Adrenal gland (tissue), 9 donors: ENCODE measurements at regions not wholly inside any gene's neighbourhood (a gene's known extent, or its start where the extent isn't known, plus 50 kb on each side); places are given as distances from the start of the nearest gene placed in this dataset.

Source experiments
- DNase-seq, 7 donors: peaks; one replicate each; pipeline ENCODE4 v3.0.0-alpha.2; 2019 to 2020
- H3K27ac ChIP-seq, 5 donors: fragments of 200-600 bp; sonication (generic) in 4 of 5; 1 replicate in 3 of 5; 2 replicates in 2 of 5; pipeline versions ENCODE4 v1.5.1 to v1.8.0; 2016 to 2020; ENCODE audit warnings: mild to moderate bottlenecking in 1 of 5
- H3K27me3 ChIP-seq: fragments of 200-600 bp; 2 replicates; pipeline ENCODE4 v1.8.0; 2021
- H3K36me3 ChIP-seq, 2 donors: fragments of 200-600 bp; replicated peaks in 1 of 2; 1 replicate in 1 of 2; 2 replicates in 1 of 2; pipeline versions ENCODE4 v1.5.1 to v1.8.0; 2018 to 2022
- H3K4me1 ChIP-seq, 2 donors: fragments of 200-600 bp; replicated peaks in 1 of 2; 1 replicate in 1 of 2; 2 replicates in 1 of 2; pipeline versions ENCODE4 v1.5.1 to v1.8.0; 2018 to 2021
- H3K4me3 ChIP-seq, 4 donors: fragments of 200-600 bp; sonication (generic) in 3 of 4; one replicate each; pipeline ENCODE4 v1.5.1; 2016 to 2018
- H3K9me3 ChIP-seq, 3 donors: fragments of 200-600 bp; sonication (generic) in 1 of 3; replicated peaks in 1 of 3; 1 replicate in 2 of 3; 2 replicates in 1 of 3; pipeline versions ENCODE4 v1.5.1 to v1.8.0; 2016 to 2021
- POLR2A ChIP-seq, 2 donors: fragments of 450-650 bp; IDR thresholded peaks; one replicate each; pipeline ENCODE4 v1.6.1; 2017; ENCODE audit warnings: antibody characterized with exemption in 2 of 2, mild to moderate bottlenecking in 2 of 2, moderate library complexity in 1 of 2
- WGBS, 4 donors: extraction: QIAGEN DNeasy Blood & Tissue Kit in 2 of 4; methylation state at CpG; one replicate each; pipeline versions ENCODE4 v1.1.5 to v1.1.7; 2013 to 2017; 5-methylcytosine and 5-hydroxymethylcytosine counted together
- intact Hi-C, 2 donors: fragments of 100-400 bp; cut with DNase I; formaldehyde crosslinking; loops; one replicate each; pipeline versions ENCODE4 v1.14.1 to v1.15.0; 2022 to 2023
- TF ChIP-seq, protein P1 (sequence below), 6 experiments: fragments of 450-650 bp in 4 of 6; fragments of 200-600 bp in 2 of 6; sonication (generic) in 1 of 6; IDR thresholded peaks; 1 replicate in 5 of 6; 2 replicates in 1 of 6; pipeline versions ENCODE4 v1.5.1 to v1.8.0; 2016 to 2021; ENCODE audit warnings: antibody characterized with exemption in 6 of 6, mild to moderate bottlenecking in 2 of 6, moderate library complexity in 1 of 6
- donor health status: healthy with polysubstance abuse.
- donor health status: Bipolar disorder and iron deficiency.
- donor health status: DM: yes; HTN: yes; CAD: no.
- donor health status: DM: no; HTN: no; CAD: no.
- donor health status: DM: no; HTN: no; CAD: no.

GRCh38 chr4:4930677-4931076 is 71.2 kb downstream of the MSX1 start:
- 27 to 38% (median 31%) methylated on average over 3 of the region's 3 CpGs for WGBS, 4 donors
- no peaks in the 10 kb centered on the region for H3K9me3 ChIP-seq
- no peaks in the 10 kb centered on the region for H3K4me1 ChIP-seq
- intact Hi-C loops, result no loop called here
- no peaks in the 10 kb centered on the region for H3K27me3 ChIP-seq
- H3K4me3 ChIP-seq, result no peak overlapping the region
- no peak overlapping the region for H3K27ac ChIP-seq
- no peak for TF ChIP-seq POLR2A (IDR thresholded peaks at IDR 0.05)
- TF ChIP-seq, protein P1, sequence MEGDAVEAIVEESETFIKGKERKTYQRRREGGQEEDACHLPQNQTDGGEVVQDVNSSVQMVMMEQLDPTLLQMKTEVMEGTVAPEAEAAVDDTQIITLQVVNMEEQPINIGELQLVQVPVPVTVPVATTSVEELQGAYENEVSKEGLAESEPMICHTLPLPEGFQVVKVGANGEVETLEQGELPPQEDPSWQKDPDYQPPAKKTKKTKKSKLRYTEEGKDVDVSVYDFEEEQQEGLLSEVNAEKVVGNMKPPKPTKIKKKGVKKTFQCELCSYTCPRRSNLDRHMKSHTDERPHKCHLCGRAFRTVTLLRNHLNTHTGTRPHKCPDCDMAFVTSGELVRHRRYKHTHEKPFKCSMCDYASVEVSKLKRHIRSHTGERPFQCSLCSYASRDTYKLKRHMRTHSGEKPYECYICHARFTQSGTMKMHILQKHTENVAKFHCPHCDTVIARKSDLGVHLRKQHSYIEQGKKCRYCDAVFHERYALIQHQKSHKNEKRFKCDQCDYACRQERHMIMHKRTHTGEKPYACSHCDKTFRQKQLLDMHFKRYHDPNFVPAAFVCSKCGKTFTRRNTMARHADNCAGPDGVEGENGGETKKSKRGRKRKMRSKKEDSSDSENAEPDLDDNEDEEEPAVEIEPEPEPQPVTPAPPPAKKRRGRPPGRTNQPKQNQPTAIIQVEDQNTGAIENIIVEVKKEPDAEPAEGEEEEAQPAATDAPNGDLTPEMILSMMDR (IDR thresholded peaks at IDR 0.05), result no peak
- no peak for DNase-seq
- H3K36me3 ChIP-seq, result no peaks in the 10 kb centered on the region

DNA sequence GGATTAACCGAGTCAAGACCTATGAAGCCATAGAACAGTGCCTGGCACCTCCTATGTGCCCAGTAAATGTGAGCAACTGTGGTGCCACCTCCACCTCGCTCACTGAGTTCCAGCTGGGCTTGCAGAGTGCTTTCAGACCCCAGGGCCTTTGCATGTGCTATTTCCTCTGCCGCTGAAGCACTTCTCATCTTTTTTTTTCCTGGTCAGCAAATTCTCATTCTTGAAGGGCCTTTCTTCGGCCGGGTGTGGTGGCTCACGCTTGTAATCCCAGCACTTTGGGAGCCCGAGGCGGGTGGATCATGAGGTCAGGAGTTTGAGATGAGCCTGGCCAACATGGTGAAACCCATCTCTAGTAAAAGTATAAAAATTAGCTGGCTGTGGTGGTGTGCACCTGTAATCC is 76.5 kb downstream of the MSX1 start:
- Histone ChIP-seq H3K36me3 (no peaks in the 10 kb centered on the region), H3K27ac (no peak overlapping the region), H3K4me1 (no peaks in the 10 kb centered on the region), H3K27me3 (no peaks in the 10 kb centered on the region), H3K9me3 (no peaks in the 10 kb centered on the region), H3K4me3 (no peak overlapping the region)
- no peak for DNase-seq
- TF ChIP-seq POLR2A (IDR thresholded peaks at IDR 0.05), result no peak
- TF ChIP-seq, protein P1 (IDR thresholded peaks at IDR 0.05), result no peak
- WGBS, 4 donors, result 86 to 92% (median 89%) methylated on average over 8 of the region's 8 CpGs
- intact Hi-C loops, result no loop called here

DNA sequence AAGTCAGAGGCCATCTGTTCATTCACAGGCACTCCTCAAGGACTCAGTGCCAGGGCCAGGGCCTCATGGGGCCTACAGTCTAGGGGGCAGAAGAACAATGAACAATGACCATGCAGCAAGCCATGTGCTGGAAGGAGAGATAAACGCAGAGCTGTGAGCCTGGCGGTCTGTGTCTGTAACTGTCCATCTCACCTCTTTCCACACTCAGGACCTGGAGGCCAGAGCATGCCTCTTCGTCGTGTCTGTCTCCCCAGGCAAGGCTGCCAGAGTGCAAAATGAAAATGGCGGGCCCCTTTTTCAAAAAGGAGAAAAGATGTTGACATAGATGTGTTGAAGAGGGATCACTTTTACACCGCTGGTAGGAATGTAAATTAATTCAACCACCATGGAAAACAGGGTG is 78.5 kb downstream of the MSX1 start:
- 82 to 93% (median 87%) methylated on average over 6 of the region's 6 CpGs for WGBS, 4 donors
- Histone ChIP-seq H3K27ac (no peak overlapping the region), H3K4me1 (no peaks in the 10 kb centered on the region), H3K9me3 (no peaks in the 10 kb centered on the region), H3K4me3 (no peak overlapping the region), H3K27me3 (no peaks in the 10 kb centered on the region), H3K36me3 (no peaks in the 10 kb centered on the region)
- no peak for TF ChIP-seq POLR2A (IDR thresholded peaks at IDR 0.05)
- TF ChIP-seq, protein P1 (IDR thresholded peaks at IDR 0.05), result no peak
- DNase-seq, result no peak
- intact Hi-C loops, result no loop called here

DNA sequence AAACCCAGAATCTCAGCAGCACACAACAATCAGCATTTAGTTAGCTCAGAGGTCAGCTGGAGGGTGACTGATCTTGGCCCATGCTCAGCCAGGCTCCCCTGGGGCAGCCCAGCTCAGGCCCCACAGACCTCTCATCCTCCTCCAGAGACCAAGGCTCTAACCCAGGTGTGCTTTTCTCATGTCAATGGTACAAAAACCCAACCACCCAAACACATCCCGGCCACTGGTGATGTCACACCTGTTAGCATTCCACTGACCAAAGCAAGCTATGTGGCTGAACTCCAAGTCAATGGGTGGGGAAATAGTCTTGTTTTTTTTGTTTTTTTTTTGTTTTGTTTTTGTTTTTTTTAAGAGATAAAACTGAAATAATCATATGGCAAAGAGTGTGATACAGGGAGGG is 77.5 kb downstream of the CYTL1 start:
- H3K4me1 ChIP-seq, result no peaks in the 10 kb centered on the region
- 62 to 87% (median 77%) methylated on average over 1 of the region's 1 CpG for WGBS, 4 donors
- no peaks in the 10 kb centered on the region for H3K9me3 ChIP-seq
- intact Hi-C loops, result no loop called here
- no peaks in the 10 kb centered on the region for H3K27me3 ChIP-seq
- no peak overlapping the region for H3K27ac ChIP-seq
- TF ChIP-seq, protein P1 (IDR thresholded peaks at IDR 0.05), result no peak
- no peak for TF ChIP-seq POLR2A (IDR thresholded peaks at IDR 0.05)
- no peak overlapping the region for H3K4me3 ChIP-seq
- no peaks in the 10 kb centered on the region for H3K36me3 ChIP-seq
- DNase-seq, result no peak
